PFSK-1 (cell line): ENCODE measurements at regions not wholly inside any gene's neighbourhood (a gene's known extent, or its start where the extent isn't known, plus 50 kb on each side); places are given as distances from the start of the nearest gene placed in this dataset.

Source experiments
- POLR2AphosphoS5 ChIP-seq: IDR thresholded peaks from 2 replicates; pipeline ENCODE4 v1.6.1; 2012; ENCODE audit warnings: low read depth, mild to moderate bottlenecking, control low read depth, low read length, moderate library complexity
- TAF1 ChIP-seq: IDR thresholded peaks from 2 replicates; pipeline ENCODE4 v1.6.1; 2012; ENCODE audit warnings: low read length, control low read depth, borderline replicate concordance; ENCODE audit not compliant: insufficient read depth

DNA sequence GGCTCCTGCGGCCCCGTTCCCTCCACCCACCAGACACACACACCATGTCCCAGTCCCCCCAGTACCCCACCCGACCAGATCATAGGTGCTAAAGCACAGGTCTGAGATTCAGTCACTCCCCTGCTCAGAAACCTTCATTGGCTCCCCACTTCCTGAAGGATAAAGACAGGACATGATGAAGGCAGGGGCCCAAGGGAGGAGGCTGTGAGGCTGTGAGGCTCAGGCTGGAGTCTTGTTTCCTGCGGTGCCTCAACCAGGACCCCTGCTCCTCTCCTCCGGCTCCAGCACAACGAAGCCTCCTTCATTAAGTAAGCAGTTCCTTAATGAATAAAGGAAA is 81.1 kb downstream of the NCR2 start:
- TF ChIP-seq TAF1 (no peak), POLR2AphosphoS5 (no peak)
